GM18519 (cell line): ENCODE measurements at regions not wholly inside any gene's neighbourhood (a gene's known extent, or its start where the extent isn't known, plus 50 kb on each side); places are given as distances from the start of the nearest gene placed in this dataset.
"Not testable (repeated sequence)": the region's sequence is repeated elsewhere in the genome, so short reads cannot be mapped to it uniquely, and the experiment has no call there.

Experiments
- ATAC-seq: cut with Tn5 transposase; IDR thresholded peaks from one replicate; pipeline ENCODE4 v1.9.1; 2021; ENCODE audit warnings: mild to moderate bottlenecking, moderate library complexity; ENCODE audit not compliant: unreplicated experiment, low FRiP score

DNA sequence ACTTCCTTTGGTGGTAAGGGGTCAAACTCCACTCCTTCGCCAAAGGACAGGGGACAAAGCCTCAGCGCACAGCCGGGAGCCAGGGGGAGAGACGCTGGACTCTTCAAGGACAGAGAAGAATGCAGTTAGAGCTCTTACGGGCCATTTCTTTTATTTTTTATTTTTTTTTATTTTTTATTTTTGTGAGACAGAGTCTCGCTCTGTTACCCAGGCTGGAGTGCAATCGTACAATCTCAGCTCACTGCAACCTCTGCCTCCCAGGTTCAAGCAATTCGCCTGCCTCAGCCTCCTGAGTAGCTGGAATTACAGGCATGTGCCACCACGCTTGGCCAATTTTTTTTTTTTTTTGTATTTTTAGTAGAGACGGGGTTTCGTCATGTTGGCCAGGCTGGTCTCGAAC, 93.2 kb upstream of the RPH3AL start, which contains the start of gene RFLNB:
Gene RFLNB, minus strand, starts transcription at position 101 of the 400 bp plus-strand sequence.
- not testable (repeated sequence) for ATAC-seq

DNA sequence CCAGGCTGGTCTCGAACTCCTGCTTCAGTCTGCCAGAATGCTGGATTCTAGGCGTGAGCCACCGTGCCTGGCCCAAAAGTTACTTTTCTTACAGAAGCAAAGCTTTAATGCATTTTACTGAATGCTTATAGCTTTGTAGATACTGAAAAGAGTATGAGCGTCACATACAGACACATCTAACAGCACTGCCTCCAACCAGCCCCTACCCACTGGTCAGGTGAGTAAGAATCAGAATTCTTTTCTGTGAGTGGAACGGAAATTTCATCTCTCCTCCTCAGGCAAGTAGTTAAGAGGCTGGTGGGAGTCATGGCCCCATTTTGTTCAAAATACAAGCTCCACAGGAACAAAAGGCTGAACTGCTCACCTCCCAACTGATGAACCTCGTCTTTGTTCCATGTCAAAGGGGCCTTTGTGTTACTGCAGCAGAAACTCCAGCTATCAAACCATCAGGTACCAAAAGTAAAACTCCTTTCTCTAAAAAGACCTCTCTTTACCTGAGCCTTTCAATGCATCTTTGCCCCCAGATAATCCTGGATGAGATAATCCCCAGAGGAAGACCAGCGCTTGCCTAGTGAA, 92.4 kb upstream of the RPH3AL start:
- ATAC-seq: no peak

DNA sequence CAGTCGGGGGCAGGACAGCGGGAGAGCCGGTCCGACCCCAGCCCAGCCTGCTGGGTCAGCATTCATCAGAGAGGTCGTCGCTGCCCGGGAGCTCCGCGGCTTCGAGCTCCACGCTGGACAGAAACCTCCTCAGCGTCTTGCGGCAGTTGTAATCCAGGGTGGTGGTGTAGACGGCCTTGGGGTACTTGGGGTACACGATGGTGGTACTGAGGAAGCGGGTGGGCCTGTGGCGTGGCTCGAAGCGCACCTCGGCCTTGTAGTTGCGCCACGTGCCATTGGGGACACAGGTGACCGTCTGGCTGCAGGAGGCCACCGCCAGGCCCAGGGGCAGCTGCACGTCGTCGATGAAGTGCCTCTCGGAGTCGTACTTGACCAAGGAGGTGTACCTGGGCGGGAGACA, 90.5 kb upstream of the RPH3AL start:
- ATAC-seq: no peak

DNA sequence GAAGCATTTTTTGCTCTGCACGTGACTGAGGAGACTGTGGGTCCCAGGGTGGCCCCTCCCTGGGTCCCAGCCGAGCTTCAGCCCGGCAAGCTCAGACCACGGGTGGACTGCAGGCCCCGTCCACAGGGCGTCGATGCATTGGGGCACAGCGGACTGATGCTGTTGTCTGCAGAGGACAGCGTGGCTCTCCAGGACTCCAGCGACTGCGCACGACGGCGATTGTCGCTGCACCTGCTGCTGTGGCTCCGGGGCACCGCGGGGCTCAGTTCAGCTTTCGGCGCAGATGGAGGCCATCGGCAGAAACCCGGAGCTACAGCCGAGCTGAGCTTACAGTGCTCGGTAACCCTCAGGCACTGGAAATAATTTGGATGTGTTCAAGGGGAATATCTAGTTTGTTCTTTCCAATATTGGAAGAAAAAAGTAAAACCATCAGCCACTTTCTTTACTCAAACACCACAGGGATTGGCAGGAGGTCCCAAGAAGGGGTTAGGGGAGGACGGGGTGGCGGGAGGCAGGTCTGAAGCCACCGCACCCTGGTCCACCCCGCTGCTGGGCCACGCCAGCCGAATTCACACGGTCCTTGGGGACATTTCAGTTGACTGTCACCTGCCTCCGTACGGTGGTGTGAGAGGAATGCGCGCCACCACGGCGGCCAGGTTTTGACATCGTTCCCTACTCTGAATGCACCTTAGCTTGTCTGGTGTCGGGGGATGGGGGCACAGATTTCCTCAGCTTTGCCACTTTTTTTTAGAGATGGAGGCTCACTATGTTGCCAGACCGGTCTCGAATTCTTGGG, 88.7 kb upstream of the RPH3AL start:
- ATAC-seq: no peak

DNA sequence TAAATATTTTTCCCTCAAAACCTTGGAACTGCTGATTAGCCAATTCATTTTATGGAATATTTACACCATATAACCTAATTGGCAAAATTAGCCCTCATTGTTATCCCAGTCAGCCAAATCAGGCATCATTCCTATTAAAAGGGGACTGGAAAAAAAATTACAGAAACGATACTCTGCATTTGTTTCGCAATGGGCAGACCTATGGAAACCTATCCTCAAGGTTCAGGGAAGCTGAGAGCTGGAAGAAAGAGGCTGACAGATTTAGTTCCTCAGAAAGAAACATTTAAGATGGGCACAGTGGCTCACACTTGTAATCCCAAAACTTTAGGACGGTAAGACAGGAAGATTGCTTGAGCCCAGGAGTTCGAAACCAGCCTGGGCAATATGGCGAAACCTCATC, 85.6 kb upstream of the RPH3AL start:
- no peak for ATAC-seq

DNA sequence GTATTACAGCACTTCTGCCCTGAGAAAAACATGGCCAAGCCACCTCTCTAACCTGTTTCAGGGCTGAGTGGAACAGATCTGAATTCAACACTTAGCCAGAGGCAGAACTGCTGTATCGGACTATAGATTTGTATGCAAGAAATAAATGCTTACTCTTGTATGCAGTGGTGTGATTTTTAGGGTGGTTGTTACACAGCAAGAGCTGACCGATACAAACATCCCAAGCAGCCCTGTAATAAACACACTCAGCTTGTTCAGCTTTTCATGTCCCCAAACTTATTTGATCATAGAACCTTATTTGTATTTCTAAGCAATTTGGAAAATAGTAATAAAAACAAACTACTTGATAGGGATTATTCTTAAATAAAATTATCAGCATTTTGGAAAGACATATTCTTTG, 84.9 kb upstream of the RPH3AL start:
- ATAC-seq: no peak

DNA sequence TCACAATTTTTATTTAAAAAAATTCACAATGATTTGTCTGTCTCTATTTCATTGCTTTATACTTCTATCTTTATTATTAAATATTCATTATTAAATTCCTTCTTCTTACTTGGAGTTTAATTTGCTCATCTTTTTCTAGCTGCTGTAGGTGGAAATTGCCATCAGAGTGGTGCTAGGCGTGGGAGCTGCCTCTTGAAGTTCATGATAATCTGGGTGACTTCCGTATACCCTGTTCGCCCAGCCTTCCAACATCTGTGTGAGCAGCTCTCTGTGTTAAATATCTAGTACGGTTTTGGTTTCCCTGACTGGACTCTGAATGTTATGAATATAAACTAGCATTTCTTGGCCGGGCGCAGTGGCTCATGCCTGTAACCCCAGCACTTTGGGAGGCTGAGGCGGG, 84.0 kb upstream of the RPH3AL start:
- ATAC-seq: no peak

DNA sequence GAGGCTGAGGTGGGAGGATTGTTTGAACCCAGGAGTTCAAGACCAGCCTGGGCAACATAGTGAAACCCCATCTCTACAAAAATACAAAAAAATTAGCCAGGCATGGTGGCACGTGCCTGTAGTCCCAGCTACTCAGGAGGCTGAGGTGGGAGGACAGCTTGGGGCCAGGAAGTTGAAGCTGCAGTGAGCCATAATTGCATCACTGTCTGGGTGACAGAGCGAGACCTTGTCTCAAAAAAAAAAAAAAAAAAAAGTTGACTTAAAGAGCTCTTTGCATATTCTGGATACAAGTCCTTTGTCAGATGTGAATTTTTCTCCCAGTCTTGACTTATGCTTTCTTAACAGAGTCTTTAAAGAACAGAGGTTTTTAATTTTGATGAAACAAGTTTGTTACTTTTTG, 79.9 kb upstream of the RPH3AL start:
- ATAC-seq: not testable (repeated sequence)

DNA sequence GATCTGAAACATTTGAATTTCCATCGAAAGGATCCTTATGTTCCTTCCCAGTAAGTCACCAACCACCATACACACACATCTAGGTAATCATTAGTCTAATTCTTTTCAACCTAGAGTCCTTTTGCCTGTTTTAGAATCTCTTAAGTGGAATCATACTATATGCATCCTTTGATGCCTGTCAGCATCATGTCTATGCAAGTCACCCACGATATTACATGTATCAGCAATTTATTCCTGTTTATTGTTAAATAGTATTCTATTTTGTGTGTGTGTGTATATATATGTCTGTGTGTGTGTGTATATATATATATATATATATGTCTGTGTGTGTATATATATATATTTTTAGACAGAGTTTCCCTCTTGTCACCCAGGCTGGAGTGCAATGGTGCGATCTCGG, 78.9 kb upstream of the RPH3AL start:
- no peak for ATAC-seq

DNA sequence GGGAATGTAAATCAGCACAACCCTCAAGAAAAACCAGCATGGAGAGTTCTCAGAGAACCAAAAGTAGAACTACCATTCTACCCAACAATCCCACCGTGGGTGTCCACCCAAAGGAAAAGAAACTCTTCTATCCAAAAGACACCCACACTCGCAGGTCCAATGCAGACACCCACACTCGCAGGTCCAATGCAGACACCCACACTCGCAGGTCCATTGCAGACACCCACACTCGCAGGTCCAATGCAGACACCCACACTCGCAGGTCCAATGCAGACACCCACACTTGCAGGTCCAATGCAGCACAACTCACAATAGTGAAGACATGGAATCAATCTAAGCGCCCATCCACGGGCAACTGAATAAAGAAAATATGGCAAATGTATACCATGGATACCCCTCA, 77.0 kb upstream of the RPH3AL start:
- no peak for ATAC-seq

DNA sequence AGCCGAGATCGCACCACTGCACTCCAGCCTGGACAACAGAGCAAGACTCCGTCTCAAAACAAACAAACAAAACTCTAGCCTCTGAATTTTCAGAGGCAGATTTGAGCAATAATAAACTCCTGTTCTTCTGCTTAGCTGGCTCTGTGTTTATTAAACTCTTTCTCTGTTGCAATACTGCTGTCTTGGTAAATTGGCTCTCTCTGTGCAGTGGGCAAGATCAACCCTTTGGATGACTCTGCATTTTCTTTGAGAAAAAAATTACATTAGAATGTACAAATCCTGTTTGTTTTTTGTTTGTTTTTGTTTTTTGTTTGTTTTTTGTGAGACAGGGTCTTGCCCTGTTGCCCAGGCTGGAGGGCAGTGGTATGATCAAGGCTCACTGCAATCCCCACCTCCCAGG, 75.8 kb upstream of the RPH3AL start:
- no peak for ATAC-seq

DNA sequence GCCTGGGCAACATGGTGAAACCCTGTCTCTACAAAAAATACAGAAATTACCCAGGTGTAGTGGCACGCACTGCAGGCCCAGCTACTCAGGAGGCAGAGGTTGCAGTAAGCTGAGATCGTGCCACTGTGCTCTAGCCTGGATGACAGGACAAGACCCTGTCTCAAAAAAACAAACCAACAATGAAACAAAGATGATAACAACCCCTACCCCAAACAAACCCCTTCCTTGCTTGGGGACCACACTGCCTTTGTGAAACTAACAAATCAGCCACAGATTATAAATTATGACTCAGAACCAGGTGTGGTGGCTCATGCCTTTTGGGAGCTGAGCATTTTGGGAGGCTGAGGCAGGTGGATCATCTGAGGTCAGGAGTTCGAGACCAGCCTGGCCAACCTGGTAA, 75.3 kb upstream of the RPH3AL start:
- no peak for ATAC-seq

DNA sequence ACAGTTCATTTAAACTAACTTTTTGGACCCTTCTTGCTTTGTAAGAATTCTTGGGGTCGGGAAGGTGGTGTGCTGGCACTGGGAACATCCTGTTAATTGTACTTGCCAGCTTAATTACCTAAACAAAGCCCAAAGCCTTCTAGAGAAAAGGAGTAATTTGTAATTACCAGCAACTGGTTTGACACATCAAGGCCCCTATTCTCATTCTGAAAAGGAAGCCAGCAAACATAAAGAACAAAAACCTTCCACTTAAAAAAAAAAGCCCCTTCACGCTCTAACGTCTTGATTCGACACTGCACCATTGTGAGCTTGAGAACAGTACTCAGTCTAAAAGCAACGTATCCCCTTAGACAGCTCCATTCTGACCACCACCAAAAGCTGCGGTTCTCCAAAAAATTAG, 74.7 kb upstream of the RPH3AL start:
- no peak for ATAC-seq

DNA sequence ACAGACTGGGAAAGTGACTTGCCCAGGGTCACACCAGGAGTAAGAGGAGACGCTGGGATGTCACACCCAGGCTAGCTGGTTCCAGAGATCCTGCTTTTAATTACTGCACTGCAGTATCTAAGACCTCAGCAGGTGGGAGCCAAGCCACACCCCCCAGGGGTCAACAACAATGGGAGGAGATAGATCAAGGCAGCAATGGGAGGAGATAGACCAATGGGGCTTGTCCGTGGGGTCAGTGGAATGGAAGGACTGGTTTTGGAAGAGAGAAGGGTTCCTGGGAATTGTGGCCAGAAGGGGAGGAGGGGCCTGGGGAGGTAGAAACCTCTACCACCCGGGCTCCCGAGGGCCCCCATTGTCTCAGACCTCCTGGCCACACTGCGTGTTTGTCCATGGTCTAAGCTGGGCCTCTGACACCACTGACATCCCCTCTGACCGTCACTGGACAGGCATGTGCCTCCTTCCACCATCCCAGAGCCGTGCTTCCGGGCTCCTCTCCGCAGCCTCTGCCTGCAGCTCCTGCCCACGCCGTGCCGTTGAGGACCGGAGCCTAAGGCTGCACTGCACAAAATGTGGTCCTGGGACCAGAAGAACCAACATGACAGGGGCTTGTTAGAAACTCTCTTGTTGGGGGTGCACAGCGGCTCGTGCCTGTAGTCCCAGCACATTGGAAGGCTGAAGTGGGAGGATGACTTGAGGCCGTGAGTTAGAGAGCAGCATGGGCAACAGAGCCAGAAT, 69.8 kb upstream of the RPH3AL start:
- no peak for ATAC-seq

DNA sequence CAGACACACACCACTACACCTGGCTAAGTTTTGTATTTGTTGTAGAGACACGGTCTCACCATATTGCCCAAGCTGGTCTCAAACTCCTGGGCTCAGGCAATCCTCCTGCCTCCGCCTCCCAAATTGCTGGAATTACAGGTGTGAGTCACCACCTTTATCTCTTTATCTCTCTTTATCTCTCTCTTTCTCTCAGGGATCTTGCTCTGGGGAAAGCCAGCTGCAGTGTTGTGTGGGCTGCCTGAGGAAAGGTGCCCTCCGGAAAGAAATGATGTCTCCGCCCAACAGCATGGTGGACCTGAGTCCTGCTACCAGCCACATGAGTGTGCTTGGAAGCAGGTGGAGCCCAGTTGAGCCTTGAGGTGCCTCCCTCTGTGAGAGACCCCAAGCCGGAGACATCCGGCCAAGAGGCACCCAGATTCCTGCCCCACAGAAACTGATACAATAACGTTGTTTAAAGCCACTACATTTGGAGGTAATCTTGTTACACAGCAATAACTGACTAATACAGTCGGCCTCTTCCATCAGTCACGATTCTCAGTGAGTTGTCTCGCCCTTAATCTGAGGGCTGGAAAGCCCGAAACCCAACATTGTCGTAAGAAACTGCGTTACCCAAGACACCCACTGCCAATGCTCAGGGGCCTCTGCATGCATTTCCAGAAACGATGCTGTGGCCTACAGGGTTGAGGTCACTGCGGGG, 68.0 kb upstream of the RPH3AL start:
- no peak for ATAC-seq

DNA sequence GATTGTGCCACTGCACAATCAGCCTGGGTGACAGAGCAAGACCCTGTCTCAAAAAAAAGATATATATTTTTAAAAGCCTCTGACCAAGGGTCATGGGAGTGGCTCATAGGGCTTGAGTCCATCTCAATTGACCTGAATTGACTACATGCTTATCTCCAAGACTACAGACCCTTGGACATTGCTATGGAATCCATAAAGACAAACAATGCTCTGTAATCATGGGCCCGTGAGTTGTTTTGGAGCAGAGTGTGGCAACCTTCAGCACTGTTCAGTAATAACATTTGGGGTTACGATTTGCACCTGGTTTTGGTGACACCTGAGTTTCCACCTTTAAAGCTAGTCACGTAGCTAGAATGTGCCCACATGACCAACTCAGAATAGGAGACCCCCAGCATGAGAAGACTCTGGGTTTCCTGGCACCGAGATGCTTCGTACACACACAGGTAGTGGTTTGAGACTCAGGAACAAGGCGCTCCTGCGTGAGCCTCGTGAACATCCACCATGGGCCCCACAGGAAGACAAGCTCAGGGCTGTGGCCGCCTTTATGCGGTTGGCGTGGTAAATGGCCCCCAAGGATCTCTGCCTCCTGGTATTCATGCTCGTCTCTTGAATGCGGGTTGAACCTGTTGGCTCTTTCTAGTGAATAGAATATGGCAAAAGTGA, 66.6 kb upstream of the RPH3AL start:
- no peak for ATAC-seq

DNA sequence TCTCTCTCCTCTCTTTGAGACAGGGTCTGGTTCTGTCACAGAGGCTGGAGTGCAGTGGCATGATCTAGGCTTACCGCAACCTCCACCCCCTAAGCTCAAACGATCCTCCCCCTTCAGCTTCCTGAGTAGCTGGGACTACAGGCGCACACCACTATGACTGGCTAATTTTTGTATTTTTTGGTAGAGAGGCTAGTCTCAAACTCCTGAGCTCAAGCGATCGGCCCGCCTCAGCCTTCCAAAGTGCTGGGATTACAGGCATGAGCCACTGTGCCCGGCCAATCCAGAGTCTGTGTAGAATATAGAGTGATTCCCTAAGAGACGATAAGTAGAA, 65.8 kb upstream of the RPH3AL start:
- ATAC-seq: no peak

DNA sequence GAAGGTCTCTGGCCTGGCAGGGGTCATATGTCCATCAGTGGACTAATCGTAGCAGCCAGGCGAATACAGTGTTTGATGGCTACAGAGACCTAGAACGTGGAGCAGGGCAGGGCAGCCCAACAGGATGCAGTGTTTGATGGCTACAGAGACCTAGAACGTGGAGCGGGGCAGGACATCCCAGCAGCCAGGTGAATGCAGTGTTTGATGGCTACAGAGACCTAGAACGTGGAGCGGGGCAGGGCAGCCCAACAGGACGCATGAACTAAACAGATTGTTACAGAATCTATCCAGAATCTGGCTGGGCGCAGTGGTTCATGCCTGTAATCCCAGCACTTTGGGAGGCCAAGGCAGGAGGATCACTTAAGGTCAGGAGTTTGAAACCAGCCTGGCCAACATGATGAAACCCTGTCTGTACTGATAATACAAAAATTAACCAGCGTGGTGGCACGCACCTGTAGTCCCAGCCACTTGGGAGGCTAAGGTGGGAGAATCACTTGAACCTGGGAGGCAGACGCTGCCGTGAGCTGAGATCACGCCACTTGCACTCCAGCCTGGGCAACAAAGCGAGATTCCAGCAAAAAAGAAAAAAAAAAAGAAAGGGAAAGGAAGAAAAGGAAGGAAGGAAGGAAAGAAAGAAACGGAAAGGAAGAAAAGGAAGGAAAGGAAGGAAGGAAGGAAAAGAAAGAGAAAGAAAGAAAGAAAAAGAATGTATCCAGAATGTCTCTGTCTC, 65.2 kb upstream of the RPH3AL start:
- ATAC-seq: no peak

DNA sequence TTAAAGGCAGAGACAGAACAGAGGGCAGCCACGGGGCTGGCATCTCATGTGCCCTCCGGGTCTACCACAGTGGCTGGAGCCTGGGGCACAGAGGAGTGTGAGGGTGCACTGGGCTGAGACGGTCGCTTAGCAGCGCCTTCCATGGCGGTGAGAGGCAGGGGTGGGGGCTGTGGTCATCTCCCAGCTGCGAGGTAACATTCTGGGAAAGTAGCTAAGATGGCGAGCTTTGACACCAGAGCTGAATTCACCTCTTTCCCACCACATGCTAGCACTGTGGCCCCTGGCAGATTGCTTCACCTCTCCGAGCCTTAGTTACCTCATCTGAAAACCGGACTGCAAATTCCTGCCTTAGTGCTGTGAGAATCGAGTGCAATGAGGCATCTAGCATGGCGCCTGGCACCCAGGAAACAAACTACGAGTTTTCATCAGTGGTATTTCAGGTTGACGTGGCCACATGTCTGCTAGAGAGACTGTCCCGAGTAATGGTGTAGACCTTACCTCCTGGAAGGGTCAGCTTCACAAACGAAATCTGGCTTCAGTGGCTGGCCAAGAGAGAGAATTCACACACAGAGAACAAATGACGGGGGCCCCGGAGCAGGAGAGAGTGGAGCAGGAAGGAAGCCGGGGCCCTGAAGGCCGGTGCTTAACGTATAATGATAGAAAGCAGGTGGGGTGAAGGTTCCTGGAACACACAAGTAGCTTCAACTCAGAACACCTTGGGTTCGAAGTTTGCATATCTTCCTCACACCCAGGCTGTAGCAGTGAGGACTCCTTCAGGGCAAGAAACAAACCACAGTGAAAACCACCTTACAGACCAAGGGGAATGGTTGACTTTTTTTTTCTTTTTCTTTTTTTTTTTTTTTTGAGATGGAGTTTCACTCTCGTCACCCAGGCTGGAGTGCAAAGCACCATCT, 63.9 kb upstream of the RPH3AL start:
- ATAC-seq: no peak
